ENCODE measurements at regions not wholly inside any gene's neighbourhood (a gene's known extent, or its start where the extent isn't known, plus 50 kb on each side); places are given as distances from the start of the nearest gene placed in this dataset.

- TF ChIP-seq CTCF (IDR thresholded peaks at IDR 0.05), result no peak
- no peak for TF ChIP-seq POLR2A (IDR thresholded peaks at IDR 0.05)
Measured at GRCh38 chr2:224137208-224137607, 98.1 kb upstream of the SERPINE2 start.

Measured in lower leg skin (tissue), 3 donors.